ENCODE measurements at regions not wholly inside any gene's neighbourhood (a gene's known extent, or its start where the extent isn't known, plus 50 kb on each side); places are given as distances from the start of the nearest gene placed in this dataset.

DNA sequence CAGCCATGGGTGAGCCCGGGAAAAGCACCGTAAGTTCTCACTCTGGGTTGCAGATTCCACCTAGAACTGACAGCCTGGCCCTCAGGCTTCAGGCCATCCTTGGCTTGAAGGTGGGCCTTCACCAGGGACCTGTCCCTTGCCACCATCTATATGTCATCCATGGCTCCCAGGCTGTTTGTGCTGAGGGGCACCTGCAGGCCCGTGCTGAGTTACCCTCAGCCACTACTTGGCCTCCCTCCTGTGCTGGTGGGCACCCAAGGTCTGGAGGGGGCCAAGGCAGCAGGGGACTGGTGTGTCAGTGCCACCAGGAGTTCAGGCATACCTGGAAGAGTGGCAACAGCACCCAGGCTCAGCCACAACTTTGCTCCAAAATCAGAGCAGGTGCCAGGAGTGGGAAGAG lies 326.2 kb upstream of the SMIM21 start:
- no peak overlapping the region for H3K27ac ChIP-seq (ENCODE audit: insufficient read depth, low read length)
- H3K79me2 ChIP-seq (ENCODE audit: control insufficient read depth, insufficient read depth, low read length), result no peaks in the 10 kb centered on the region
- TF ChIP-seq, protein P1, sequence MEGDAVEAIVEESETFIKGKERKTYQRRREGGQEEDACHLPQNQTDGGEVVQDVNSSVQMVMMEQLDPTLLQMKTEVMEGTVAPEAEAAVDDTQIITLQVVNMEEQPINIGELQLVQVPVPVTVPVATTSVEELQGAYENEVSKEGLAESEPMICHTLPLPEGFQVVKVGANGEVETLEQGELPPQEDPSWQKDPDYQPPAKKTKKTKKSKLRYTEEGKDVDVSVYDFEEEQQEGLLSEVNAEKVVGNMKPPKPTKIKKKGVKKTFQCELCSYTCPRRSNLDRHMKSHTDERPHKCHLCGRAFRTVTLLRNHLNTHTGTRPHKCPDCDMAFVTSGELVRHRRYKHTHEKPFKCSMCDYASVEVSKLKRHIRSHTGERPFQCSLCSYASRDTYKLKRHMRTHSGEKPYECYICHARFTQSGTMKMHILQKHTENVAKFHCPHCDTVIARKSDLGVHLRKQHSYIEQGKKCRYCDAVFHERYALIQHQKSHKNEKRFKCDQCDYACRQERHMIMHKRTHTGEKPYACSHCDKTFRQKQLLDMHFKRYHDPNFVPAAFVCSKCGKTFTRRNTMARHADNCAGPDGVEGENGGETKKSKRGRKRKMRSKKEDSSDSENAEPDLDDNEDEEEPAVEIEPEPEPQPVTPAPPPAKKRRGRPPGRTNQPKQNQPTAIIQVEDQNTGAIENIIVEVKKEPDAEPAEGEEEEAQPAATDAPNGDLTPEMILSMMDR (conservative IDR thresholded peaks at IDR 0.05 in 1 of 2, IDR thresholded peaks at IDR 0.05 in 1 of 2; ENCODE audit: low read depth in 1 of 2, low read length in 2 of 2), result no peak
- no peak for TF ChIP-seq EZH2 (IDR thresholded peaks at IDR 0.05; ENCODE audit: low read length, missing control alignments)
- H3K36me3 ChIP-seq (ENCODE audit: control insufficient read depth, insufficient read depth, low read length), result no peaks in the 10 kb centered on the region
- H3K4me3 ChIP-seq (replicated peaks in 1 of 4; ENCODE audit: control extremely low read depth in 1 of 4, insufficient read depth in 1 of 4, low read depth in 3 of 4, low read length in 4 of 4), result no peak overlapping the region
- DNase-seq (ENCODE audit: low read depth in 2 of 2), result no peak
- no peaks in the 10 kb centered on the region for H3K4me1 ChIP-seq (ENCODE audit: control insufficient read depth, extremely low read depth, insufficient read depth, low read length)
- no peaks in the 10 kb centered on the region for H3K27me3 ChIP-seq (ENCODE audit: control insufficient read depth, insufficient read depth, low read length)
- no peak overlapping the region for H3K9ac ChIP-seq (ENCODE audit: insufficient read depth, low read length)
- H2AFZ ChIP-seq (ENCODE audit: low read length), result no peak overlapping the region
- H3K9me3 ChIP-seq (ENCODE audit: control insufficient read depth, insufficient read depth, low read depth, low read length), result no peaks in the 10 kb centered on the region
- H3K4me2 ChIP-seq (ENCODE audit: extremely low read depth, insufficient read depth, low read length), result no peak overlapping the region
- no peaks in the 10 kb centered on the region for H4K20me1 ChIP-seq (ENCODE audit: control insufficient read depth, extremely low read depth, insufficient read depth, low read length)

DNA sequence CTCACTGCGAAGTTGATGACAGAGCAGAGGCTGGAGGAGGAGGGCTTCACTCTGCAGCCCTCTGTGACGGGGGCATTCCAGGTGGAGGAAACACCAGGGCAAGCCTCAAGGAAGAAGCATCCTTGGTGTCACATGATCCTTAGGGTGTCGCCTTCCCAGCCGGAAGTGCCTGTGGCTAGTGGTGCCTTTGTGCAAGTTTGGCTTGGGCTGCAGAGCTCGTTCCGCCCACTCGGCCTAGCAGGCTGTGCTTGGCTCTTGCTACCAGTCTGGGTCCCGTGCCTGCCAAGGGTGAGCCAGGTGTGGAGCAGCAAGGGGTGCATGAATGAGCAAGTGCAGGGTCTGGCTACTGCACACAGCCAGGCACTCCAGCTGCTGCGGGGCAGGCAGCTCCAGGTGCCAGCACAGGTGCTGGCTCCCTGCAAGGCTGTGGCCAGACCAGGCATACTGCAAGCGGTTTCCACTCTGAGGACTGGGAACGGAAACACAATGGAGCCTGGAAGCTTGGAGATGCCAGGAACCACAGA lies 325.3 kb upstream of the SMIM21 start:
- no peaks in the 10 kb centered on the region for H3K36me3 ChIP-seq (ENCODE audit: control insufficient read depth, insufficient read depth, low read length)
- TF ChIP-seq EZH2 (IDR thresholded peaks at IDR 0.05; ENCODE audit: low read length, missing control alignments), result no peak
- TF ChIP-seq, protein P1 (conservative IDR thresholded peaks at IDR 0.05 in 1 of 2, IDR thresholded peaks at IDR 0.05 in 1 of 2; ENCODE audit: low read depth in 1 of 2, low read length in 2 of 2), result no peak
- no peaks in the 10 kb centered on the region for H3K9me3 ChIP-seq (ENCODE audit: control insufficient read depth, insufficient read depth, low read depth, low read length)
- no peaks in the 10 kb centered on the region for H3K27me3 ChIP-seq (ENCODE audit: control insufficient read depth, insufficient read depth, low read length)
- no peak for DNase-seq (ENCODE audit: low read depth in 2 of 2)
- H2AFZ ChIP-seq (ENCODE audit: low read length), result no peak overlapping the region
- H3K27ac ChIP-seq (ENCODE audit: insufficient read depth, low read length), result no peak overlapping the region
- no peaks in the 10 kb centered on the region for H3K4me1 ChIP-seq (ENCODE audit: control insufficient read depth, extremely low read depth, insufficient read depth, low read length)
- H3K4me3 ChIP-seq (replicated peaks in 1 of 4; ENCODE audit: control extremely low read depth in 1 of 4, insufficient read depth in 1 of 4, low read depth in 3 of 4, low read length in 4 of 4), result no peak overlapping the region
- H3K79me2 ChIP-seq (ENCODE audit: control insufficient read depth, insufficient read depth, low read length), result no peaks in the 10 kb centered on the region
- no peaks in the 10 kb centered on the region for H4K20me1 ChIP-seq (ENCODE audit: control insufficient read depth, extremely low read depth, insufficient read depth, low read length)
- no peak overlapping the region for H3K4me2 ChIP-seq (ENCODE audit: extremely low read depth, insufficient read depth, low read length)
- no peak overlapping the region for H3K9ac ChIP-seq (ENCODE audit: insufficient read depth, low read length)

DNA sequence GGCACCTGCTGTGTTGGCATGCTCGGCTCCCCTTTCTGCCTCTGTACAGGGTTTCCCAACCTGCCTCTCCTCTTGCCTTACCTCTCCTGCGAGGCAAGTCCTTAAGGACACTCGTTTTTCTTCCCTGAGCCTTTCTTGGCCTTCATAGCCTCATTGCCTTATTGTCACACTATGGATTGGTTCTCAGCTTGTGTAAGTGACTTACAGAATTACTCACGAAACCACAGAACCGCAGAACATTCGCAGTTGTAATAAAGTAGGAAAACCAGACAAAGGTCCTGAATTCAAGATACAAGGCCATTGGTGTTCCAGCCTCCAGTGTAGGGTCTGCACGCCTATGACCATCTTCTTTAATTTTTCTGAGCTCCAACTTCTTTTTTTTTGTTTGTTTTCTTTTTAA lies 317.6 kb upstream of the SMIM21 start:
- H3K79me2 ChIP-seq (ENCODE audit: control insufficient read depth, insufficient read depth, low read length), result no peaks in the 10 kb centered on the region
- H3K4me1 ChIP-seq (ENCODE audit: control insufficient read depth, extremely low read depth, insufficient read depth, low read length), result no peaks in the 10 kb centered on the region
- H3K4me2 ChIP-seq (ENCODE audit: extremely low read depth, insufficient read depth, low read length), result no peak overlapping the region
- no peaks in the 10 kb centered on the region for H3K9me3 ChIP-seq (ENCODE audit: control insufficient read depth, insufficient read depth, low read depth, low read length)
- H3K36me3 ChIP-seq (ENCODE audit: control insufficient read depth, insufficient read depth, low read length), result no peaks in the 10 kb centered on the region
- DNase-seq (ENCODE audit: low read depth in 2 of 2), result no peak
- H3K9ac ChIP-seq (ENCODE audit: insufficient read depth, low read length), result no peak overlapping the region
- no peaks in the 10 kb centered on the region for H4K20me1 ChIP-seq (ENCODE audit: control insufficient read depth, extremely low read depth, insufficient read depth, low read length)
- TF ChIP-seq, protein P1 (conservative IDR thresholded peaks at IDR 0.05 in 1 of 2, IDR thresholded peaks at IDR 0.05 in 1 of 2; ENCODE audit: low read depth in 1 of 2, low read length in 2 of 2), result no peak
- TF ChIP-seq EZH2 (IDR thresholded peaks at IDR 0.05; ENCODE audit: low read length, missing control alignments), result no peak
- H3K27me3 ChIP-seq (ENCODE audit: control insufficient read depth, insufficient read depth, low read length), result no peaks in the 10 kb centered on the region
- no peak overlapping the region for H3K4me3 ChIP-seq (replicated peaks in 1 of 4; ENCODE audit: control extremely low read depth in 1 of 4, insufficient read depth in 1 of 4, low read depth in 3 of 4, low read length in 4 of 4)
- no peak overlapping the region for H3K27ac ChIP-seq (ENCODE audit: insufficient read depth, low read length)
- no peak overlapping the region for H2AFZ ChIP-seq (ENCODE audit: low read length)

All from fibroblast of lung (primary cell).